ENCODE measurements at regions not wholly inside any gene's neighbourhood (a gene's known extent, or its start where the extent isn't known, plus 50 kb on each side); places are given as distances from the start of the nearest gene placed in this dataset.

GRCh38 chr2:31704561-31705212 lies 123.9 kb upstream of the SRD5A2 start:
- no peak overlapping the region for H3K27ac Mint-ChIP-seq
- TF ChIP-seq CTCF (IDR thresholded peaks at IDR 0.05; ENCODE audit: unreplicated experiment in 3 of 3), result no peak
- H3K9me3 Mint-ChIP-seq, result peaks cover 21% of the 10 kb centered on the region
- peaks cover 3% of the 10 kb centered on the region for H3K27me3 Mint-ChIP-seq (ENCODE audit: low read depth)
- no peaks in the 10 kb centered on the region for H3K36me3 Mint-ChIP-seq (ENCODE audit: low read depth)
- H3K4me1 Mint-ChIP-seq, result no peaks in the 10 kb centered on the region
- no peak overlapping the region for H3K4me3 Mint-ChIP-seq

- H3K27ac Mint-ChIP-seq, result no peak overlapping the region
- peaks cover 3% of the 10 kb centered on the region for H3K27me3 Mint-ChIP-seq (ENCODE audit: low read depth)
- H3K9me3 Mint-ChIP-seq, result peaks cover 27% of the 10 kb centered on the region
- H3K4me1 Mint-ChIP-seq, result no peaks in the 10 kb centered on the region
- H3K4me3 Mint-ChIP-seq, result no peak overlapping the region
- TF ChIP-seq CTCF (IDR thresholded peaks at IDR 0.05; ENCODE audit: unreplicated experiment in 3 of 3), result no peak
- no peaks in the 10 kb centered on the region for H3K36me3 Mint-ChIP-seq (ENCODE audit: low read depth)
Measured at GRCh38 chr2:31703253-31703652, 122.5 kb upstream of the SRD5A2 start.

GRCh38 chr2:31698722-31699121 lies 118.0 kb upstream of the SRD5A2 start:
- Mint-ChIP-seq H3K4me3 (no peak overlapping the region), H3K4me1 (no peaks in the 10 kb centered on the region), H3K27me3 (ENCODE audit: low read depth) (peaks cover 2% of the 10 kb centered on the region), H3K27ac (no peak overlapping the region), H3K36me3 (ENCODE audit: low read depth) (peaks cover 5% of the 10 kb centered on the region), H3K9me3 (peaks cover 61% of the 10 kb centered on the region)
- no peak for TF ChIP-seq CTCF (IDR thresholded peaks at IDR 0.05; ENCODE audit: unreplicated experiment in 3 of 3)

- Mint-ChIP-seq H3K27ac (no peak overlapping the region), H3K36me3 (ENCODE audit: low read depth) (peaks cover 8% of the 10 kb centered on the region), H3K27me3 (ENCODE audit: low read depth) (no peaks in the 10 kb centered on the region), H3K4me1 (no peaks in the 10 kb centered on the region), H3K9me3 (peaks cover 67% of the 10 kb centered on the region), H3K4me3 (no peak overlapping the region)
- TF ChIP-seq CTCF (IDR thresholded peaks at IDR 0.05; ENCODE audit: unreplicated experiment in 3 of 3), result no peak
Measured at GRCh38 chr2:31696068-31696467, 115.3 kb upstream of the SRD5A2 start.

- no peaks in the 10 kb centered on the region for H3K27me3 Mint-ChIP-seq (ENCODE audit: low read depth)
- H3K9me3 Mint-ChIP-seq, result peaks cover 64% of the 10 kb centered on the region
- no peak overlapping the region for H3K4me3 Mint-ChIP-seq
- no peaks in the 10 kb centered on the region for H3K4me1 Mint-ChIP-seq
- H3K27ac Mint-ChIP-seq, result no peak overlapping the region
- peaks cover 8% of the 10 kb centered on the region for H3K36me3 Mint-ChIP-seq (ENCODE audit: low read depth)
- no peak for TF ChIP-seq CTCF (IDR thresholded peaks at IDR 0.05; ENCODE audit: unreplicated experiment in 3 of 3)
Measured at GRCh38 chr2:31694444-31694843, 113.7 kb upstream of the SRD5A2 start.

GRCh38 chr2:31693882-31694281 lies 113.1 kb upstream of the SRD5A2 start:
- Mint-ChIP-seq H3K4me1 (no peaks in the 10 kb centered on the region), H3K9me3 (peaks cover 67% of the 10 kb centered on the region), H3K36me3 (ENCODE audit: low read depth) (peaks cover 8% of the 10 kb centered on the region), H3K27me3 (ENCODE audit: low read depth) (no peaks in the 10 kb centered on the region), H3K4me3 (no peak overlapping the region), H3K27ac (no peak overlapping the region)
- TF ChIP-seq CTCF (IDR thresholded peaks at IDR 0.05; ENCODE audit: unreplicated experiment in 3 of 3), result no peak
